KMS-11 (cell line): ENCODE measurements at regions not wholly inside any gene's neighbourhood (a gene's known extent, or its start where the extent isn't known, plus 50 kb on each side); places are given as distances from the start of the nearest gene placed in this dataset.

ENCODE experiments used
- H2AFZ ChIP-seq: fragments of 200-600 bp; sonication (generic); 2 replicates; pipeline ENCODE4 v1.6.1; 2016; ENCODE audit warnings: antibody characterized with exemption, mixed run types, low read depth
- H3K27ac ChIP-seq: fragments of 200-600 bp; sonication (generic); 2 replicates; pipeline ENCODE4 v1.6.1; 2016; ENCODE audit warnings: mild to moderate bottlenecking, mixed run types
- H3K27me3 ChIP-seq: fragments of 200-600 bp; sonication (generic); 2 replicates; pipeline ENCODE4 v1.6.1; 2017; ENCODE audit warnings: mild to moderate bottlenecking, low read depth, mixed run types, moderate library complexity; ENCODE audit not compliant: insufficient read depth
- H3K36me3 ChIP-seq: fragments of 200-600 bp; sonication (generic); 2 replicates; pipeline ENCODE4 v1.6.1; 2017; ENCODE audit warnings: mild to moderate bottlenecking, mixed run types; ENCODE audit not compliant: insufficient read depth
- H3K4me1 ChIP-seq: fragments of 200-600 bp; sonication (generic); 2 replicates; pipeline ENCODE4 v1.6.1; 2016; ENCODE audit warnings: mild to moderate bottlenecking, low read depth, mixed run types; ENCODE audit not compliant: poor library complexity, severe bottlenecking
- H3K4me2 ChIP-seq: fragments of 200-600 bp; sonication (generic); 2 replicates; pipeline ENCODE4 v1.7.0; 2016; ENCODE audit warnings: mild to moderate bottlenecking, mixed run types
- H3K4me3 ChIP-seq: fragments of 200-600 bp; sonication (generic); IDR thresholded peaks from 2 replicates; pipeline ENCODE4 v1.6.1; 2017; ENCODE audit warnings: low read depth, low read length, mixed read lengths; ENCODE audit not compliant: insufficient read depth
- H3K79me2 ChIP-seq: fragments of 200-600 bp; sonication (generic); 2 replicates; pipeline ENCODE4 v1.6.1; 2016; ENCODE audit warnings: low read depth, mixed run types; ENCODE audit not compliant: insufficient read depth
- H3K9ac ChIP-seq: fragments of 200-600 bp; sonication (generic); 2 replicates; pipeline ENCODE4 v1.6.1; 2016; ENCODE audit warnings: mild to moderate bottlenecking, mixed run types
- H4K20me1 ChIP-seq: fragments of 200-600 bp; sonication (generic); 2 replicates; pipeline ENCODE4 v1.6.1; 2016; ENCODE audit warnings: mild to moderate bottlenecking, mixed run types; ENCODE audit not compliant: insufficient read depth
- TF ChIP-seq, protein P1 (sequence below): fragments of 200-600 bp; sonication (generic); conservative IDR thresholded peaks from 2 replicates; pipeline ENCODE4 v1.6.1; 2017; ENCODE audit warnings: low read depth, mild to moderate bottlenecking, antibody characterized with exemption, low read length, moderate library complexity, mixed read lengths

DNA sequence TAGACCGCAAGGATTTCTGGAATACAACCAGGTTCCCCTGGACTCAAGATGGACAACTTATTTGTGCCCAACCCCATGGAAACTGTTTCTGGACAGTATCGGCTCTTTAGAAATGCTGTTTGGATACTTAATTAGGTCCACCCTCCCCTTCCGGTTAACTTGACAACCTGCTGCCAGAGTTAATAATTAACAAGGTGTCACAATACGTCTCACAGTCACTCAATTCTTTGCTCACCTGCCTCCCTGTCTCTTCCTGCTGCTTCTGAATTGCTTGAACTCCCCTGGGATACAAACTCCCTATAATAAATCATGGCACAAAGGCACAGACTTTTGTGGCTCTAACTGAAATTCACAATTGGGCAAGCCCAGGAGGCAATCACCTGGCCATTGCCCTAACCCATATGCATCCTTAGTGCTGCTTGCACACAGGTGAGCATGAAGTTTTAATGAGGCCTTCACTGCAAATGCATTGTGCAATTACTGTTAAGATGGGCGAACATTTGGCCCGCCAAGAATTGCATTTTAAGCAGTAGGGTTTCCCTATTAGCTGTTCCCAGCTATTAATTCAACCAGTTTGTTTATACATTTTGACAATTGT, 504.4 kb upstream of the NOX3 start:
- H3K4me1 ChIP-seq = no peaks in the 10 kb centered on the region
- TF ChIP-seq, protein P1, sequence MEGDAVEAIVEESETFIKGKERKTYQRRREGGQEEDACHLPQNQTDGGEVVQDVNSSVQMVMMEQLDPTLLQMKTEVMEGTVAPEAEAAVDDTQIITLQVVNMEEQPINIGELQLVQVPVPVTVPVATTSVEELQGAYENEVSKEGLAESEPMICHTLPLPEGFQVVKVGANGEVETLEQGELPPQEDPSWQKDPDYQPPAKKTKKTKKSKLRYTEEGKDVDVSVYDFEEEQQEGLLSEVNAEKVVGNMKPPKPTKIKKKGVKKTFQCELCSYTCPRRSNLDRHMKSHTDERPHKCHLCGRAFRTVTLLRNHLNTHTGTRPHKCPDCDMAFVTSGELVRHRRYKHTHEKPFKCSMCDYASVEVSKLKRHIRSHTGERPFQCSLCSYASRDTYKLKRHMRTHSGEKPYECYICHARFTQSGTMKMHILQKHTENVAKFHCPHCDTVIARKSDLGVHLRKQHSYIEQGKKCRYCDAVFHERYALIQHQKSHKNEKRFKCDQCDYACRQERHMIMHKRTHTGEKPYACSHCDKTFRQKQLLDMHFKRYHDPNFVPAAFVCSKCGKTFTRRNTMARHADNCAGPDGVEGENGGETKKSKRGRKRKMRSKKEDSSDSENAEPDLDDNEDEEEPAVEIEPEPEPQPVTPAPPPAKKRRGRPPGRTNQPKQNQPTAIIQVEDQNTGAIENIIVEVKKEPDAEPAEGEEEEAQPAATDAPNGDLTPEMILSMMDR = no peak

DNA sequence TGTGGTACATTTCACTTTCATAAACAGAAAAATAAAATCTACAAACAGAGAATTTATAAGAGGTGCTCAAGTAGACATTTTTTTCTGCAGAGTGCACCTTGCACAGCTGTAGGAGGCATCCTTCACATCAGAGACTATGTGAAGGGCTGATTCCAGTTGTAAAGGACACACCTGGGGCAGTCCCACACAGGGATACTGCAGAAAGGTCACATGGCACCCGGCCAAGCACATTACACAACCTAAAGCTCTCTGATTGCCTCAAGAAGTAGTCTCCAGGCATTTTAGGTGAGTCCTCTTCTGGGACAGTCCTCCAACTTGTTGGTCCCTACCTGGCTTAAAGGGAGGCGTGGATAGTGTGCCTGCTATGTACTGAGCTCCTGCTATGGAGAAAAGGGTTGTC, 502.9 kb upstream of the NOX3 start:
- Histone ChIP-seq H3K4me3 (no peak overlapping the region), H3K36me3 (no peaks in the 10 kb centered on the region), H3K4me2 (no peak overlapping the region), H3K4me1 (no peaks in the 10 kb centered on the region), H3K27me3 (no peaks in the 10 kb centered on the region), H3K9ac (no peak overlapping the region), H2AFZ (no peak overlapping the region), H4K20me1 (no peaks in the 10 kb centered on the region), H3K79me2 (no peaks in the 10 kb centered on the region), H3K27ac (no peak overlapping the region)
- TF ChIP-seq, protein P1 = no peak

More for the DNA sequence above, 504.4 kb upstream of the NOX3 start:
- H3K36me3 ChIP-seq = no peaks in the 10 kb centered on the region
- no peaks in the 10 kb centered on the region for H3K27me3 ChIP-seq
- H3K27ac ChIP-seq = no peak overlapping the region
- H3K4me3 ChIP-seq = no peak overlapping the region
- no peaks in the 10 kb centered on the region for H4K20me1 ChIP-seq
- H3K79me2 ChIP-seq = no peaks in the 10 kb centered on the region
- no peak overlapping the region for H3K4me2 ChIP-seq
- no peak overlapping the region for H2AFZ ChIP-seq
- H3K9ac ChIP-seq = no peak overlapping the region

DNA sequence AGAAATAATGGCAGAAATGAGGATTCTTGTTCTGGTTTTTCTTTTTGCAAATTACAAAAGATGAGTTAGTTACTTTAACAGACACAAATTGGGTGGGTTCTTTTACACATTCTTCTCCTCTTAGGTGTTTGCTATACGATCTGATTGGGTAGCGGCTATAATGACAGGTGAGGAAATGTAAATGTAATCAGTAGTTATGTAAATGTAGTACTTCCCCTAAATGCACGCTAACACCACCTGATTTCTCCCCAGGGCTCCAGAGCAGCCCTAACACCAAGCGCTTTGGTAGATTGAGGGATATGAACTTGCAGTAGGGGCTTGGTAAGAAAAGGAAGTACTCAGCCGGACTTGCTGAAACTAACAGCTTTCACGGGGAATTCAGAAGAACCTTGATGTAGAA, 499.4 kb upstream of the NOX3 start:
- no peak overlapping the region for H3K4me3 ChIP-seq
- no peaks in the 10 kb centered on the region for H4K20me1 ChIP-seq
- H3K27ac ChIP-seq = no peak overlapping the region
- no peak overlapping the region for H2AFZ ChIP-seq
- no peak overlapping the region for H3K4me2 ChIP-seq
- no peaks in the 10 kb centered on the region for H3K36me3 ChIP-seq
- H3K79me2 ChIP-seq = no peaks in the 10 kb centered on the region
- H3K27me3 ChIP-seq = no peaks in the 10 kb centered on the region
- H3K9ac ChIP-seq = no peak overlapping the region
- H3K4me1 ChIP-seq = no peaks in the 10 kb centered on the region
- TF ChIP-seq, protein P1 = no peak

DNA sequence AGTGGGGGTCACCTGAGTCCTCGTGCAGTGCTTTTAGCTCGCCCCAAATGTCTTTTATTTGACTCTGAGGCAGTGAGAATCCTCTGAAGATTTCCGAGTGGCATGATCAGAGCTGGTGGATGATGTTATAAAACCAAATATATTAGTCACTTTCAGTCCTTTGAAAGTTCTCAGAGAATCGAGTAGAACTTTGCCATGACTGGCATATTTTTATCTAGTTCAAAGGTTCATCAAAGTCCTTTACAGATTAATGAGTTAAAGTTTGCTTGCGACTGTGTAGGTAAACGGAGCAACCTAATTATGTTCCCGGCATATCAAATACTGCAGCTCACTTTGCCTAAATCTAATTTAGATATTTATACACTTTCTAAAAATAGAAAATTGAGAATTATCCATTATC, 498.5 kb upstream of the NOX3 start:
- no peak overlapping the region for H3K4me2 ChIP-seq
- no peak overlapping the region for H2AFZ ChIP-seq
- no peak overlapping the region for H3K9ac ChIP-seq

More for the DNA sequence above, 498.5 kb upstream of the NOX3 start:
- Histone ChIP-seq H4K20me1 (no peaks in the 10 kb centered on the region), H3K36me3 (no peaks in the 10 kb centered on the region), H3K4me1 (no peaks in the 10 kb centered on the region), H3K79me2 (no peaks in the 10 kb centered on the region), H3K4me3 (no peak overlapping the region), H3K27ac (no peak overlapping the region), H3K27me3 (no peaks in the 10 kb centered on the region)
- TF ChIP-seq, protein P1 = no peak
